T-helper 17 cell (primary cell): ENCODE measurements at regions not wholly inside any gene's neighbourhood (a gene's known extent, or its start where the extent isn't known, plus 50 kb on each side); places are given as distances from the start of the nearest gene placed in this dataset.
"Not testable (repeated sequence)": the region's sequence is repeated elsewhere in the genome, so short reads cannot be mapped to it uniquely, and the experiment has no call there.

Source experiments
- ATAC-seq: fragments of 150-1000 bp; cut with Tn5 transposase; 2 replicates; pipeline ENCODE4 v1.10.0; 2021; ENCODE audit warnings: mild to moderate bottlenecking, moderate library complexity
- DNase-seq, 3 donors: peaks; one replicate each; pipeline versions ENCODE4 v3.0.0 to v3.0.0-alpha.2; 2020 to 2021
- H3K9me3 ChIP-seq: one replicate; pipeline ENCODE4 v1.7.0; 2013; ENCODE audit warnings: low read length, mild to moderate bottlenecking; ENCODE audit not compliant: control insufficient read depth, poor library complexity, severe bottlenecking
- H3K27ac Mint-ChIP-seq: one replicate; pipeline ENCODE4 v1.8.0; 2022; ENCODE audit warnings: mild to moderate bottlenecking, moderate library complexity, mixed read lengths
- H3K27me3 Mint-ChIP-seq: one replicate; pipeline ENCODE4 v1.8.0; 2022; ENCODE audit warnings: mixed read lengths
- H3K36me3 Mint-ChIP-seq: one replicate; pipeline ENCODE4 v1.8.0; 2022; ENCODE audit warnings: low read depth, mixed read lengths
- H3K4me1 Mint-ChIP-seq: one replicate; pipeline ENCODE4 v1.8.0; 2022; ENCODE audit warnings: mild to moderate bottlenecking, mixed read lengths
- H3K4me3 Mint-ChIP-seq: one replicate; pipeline ENCODE4 v1.8.0; 2022; ENCODE audit warnings: mild to moderate bottlenecking, moderate library complexity, mixed read lengths

DNA sequence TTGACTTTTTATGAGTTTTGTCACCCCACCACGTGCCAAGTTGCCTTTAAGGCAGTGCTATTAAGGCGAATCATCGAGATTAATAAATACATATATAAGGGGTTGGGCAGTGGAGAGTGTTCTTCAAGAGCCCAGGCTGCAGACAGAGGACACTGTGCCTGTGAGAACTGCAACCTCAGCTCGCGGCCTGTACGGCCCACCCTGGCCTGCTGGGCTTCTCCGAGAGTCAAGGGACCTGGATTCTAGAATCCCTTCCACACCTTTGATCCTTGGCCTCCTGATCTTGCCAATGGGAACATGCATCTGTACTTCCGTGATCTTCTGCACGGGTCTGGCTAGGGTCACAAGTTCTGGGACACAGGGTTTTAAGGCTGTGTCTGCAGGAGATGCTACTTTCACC, 54.5 kb downstream of the IRX5 start:
- Mint-ChIP-seq H3K27ac (no peak overlapping the region), H3K36me3 (no peaks in the 10 kb centered on the region), H3K27me3 (peaks cover 25% of the 10 kb centered on the region), H3K4me1 (peaks cover 4% of the 10 kb centered on the region), H3K4me3 (no peak overlapping the region)
- no peaks in the 10 kb centered on the region for H3K9me3 ChIP-seq
- no peak for ATAC-seq
- no peak for DNase-seq

DNA sequence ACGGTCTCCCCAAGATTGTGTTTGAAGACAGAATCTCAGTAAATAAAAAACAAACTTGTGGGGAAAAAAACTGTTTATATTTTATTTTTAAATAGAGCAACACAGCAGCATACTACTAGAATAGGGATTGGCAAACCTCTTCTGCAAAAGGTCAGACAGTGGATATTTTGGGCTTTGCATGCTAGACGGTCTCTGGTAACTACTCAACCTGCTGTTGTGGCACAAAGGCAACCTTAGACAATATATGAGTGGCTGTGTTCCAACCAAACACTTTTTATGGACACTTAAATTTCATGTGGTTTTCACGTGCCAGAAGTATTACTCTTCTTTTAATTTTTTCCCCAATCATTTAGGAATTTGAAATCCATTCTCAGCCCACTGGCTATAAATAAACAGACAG, 55.0 kb downstream of the IRX5 start:
- Mint-ChIP-seq H3K27ac (no peak overlapping the region), H3K4me3 (no peak overlapping the region), H3K27me3 (peaks cover 25% of the 10 kb centered on the region), H3K4me1 (peaks cover 4% of the 10 kb centered on the region), H3K36me3 (no peaks in the 10 kb centered on the region)
- ATAC-seq (no peak), DNase-seq (no peak)
- no peaks in the 10 kb centered on the region for H3K9me3 ChIP-seq

DNA sequence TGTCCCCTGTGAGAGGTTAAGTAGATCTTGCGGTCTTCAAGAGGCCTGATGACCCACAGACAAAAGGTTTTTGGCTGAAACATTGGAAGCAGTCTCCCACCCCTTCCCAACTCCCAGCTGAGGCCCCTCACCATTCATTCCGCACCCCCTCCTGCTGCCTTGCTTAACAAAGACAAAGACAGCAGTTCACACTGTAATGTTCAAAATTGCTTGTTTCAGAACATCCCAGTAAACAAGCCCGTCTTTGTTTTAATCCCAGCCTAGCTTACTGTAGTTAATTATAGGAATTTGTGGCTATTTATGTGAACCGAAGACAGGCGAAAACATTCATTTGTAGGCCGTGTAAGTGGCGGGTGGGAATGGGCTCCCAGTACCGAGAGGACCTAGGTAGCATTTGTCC, 55.7 kb downstream of the IRX5 start:
- no peaks in the 10 kb centered on the region for H3K36me3 Mint-ChIP-seq
- DNase-seq = no peak
- H3K27ac Mint-ChIP-seq = no peak overlapping the region
- peaks cover 25% of the 10 kb centered on the region for H3K27me3 Mint-ChIP-seq
- no peak for ATAC-seq
- H3K9me3 ChIP-seq = no peaks in the 10 kb centered on the region
- H3K4me3 Mint-ChIP-seq = no peak overlapping the region
- H3K4me1 Mint-ChIP-seq = peaks cover 4% of the 10 kb centered on the region

- Mint-ChIP-seq H3K4me1 (peaks cover 4% of the 10 kb centered on the region), H3K27me3 (peaks cover 25% of the 10 kb centered on the region), H3K36me3 (no peaks in the 10 kb centered on the region), H3K27ac (no peak overlapping the region), H3K4me3 (no peak overlapping the region)
- DNase-seq (no peak), ATAC-seq (no peak)
- no peaks in the 10 kb centered on the region for H3K9me3 ChIP-seq
Measured at GRCh38 chr16:54987081-54987480, 56.4 kb downstream of the IRX5 start.

DNA sequence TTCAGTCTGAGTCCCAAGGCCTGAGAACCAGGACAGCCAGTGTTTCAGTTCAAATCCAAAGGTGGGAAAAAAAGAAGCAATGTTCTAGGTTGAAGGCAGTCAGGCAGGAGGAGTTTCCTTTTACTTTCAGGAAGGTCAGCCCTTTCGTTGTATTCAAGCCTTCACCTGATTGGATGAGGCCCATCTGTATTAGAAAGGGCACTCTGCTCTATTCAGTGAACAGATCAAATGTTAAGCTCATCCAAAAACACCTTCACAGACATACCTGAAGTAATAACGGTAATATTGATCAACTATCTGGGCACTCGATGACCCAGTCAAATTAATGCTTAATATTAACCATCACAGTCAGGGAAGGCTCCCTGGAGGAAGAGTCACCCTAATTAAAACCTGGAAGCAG, 60.9 kb downstream of the IRX5 start:
- Mint-ChIP-seq H3K27ac (no peak overlapping the region), H3K36me3 (no peaks in the 10 kb centered on the region)
- ATAC-seq = no peak

GRCh38 chr16:54991946-54992345, 61.3 kb downstream of the IRX5 start:
- not testable (repeated sequence) for ATAC-seq, DNase-seq, H3K9me3 ChIP-seq, H3K4me3 Mint-ChIP-seq, H3K27ac Mint-ChIP-seq, H3K36me3 Mint-ChIP-seq, H3K4me1 Mint-ChIP-seq
- peaks cover 29% of the 10 kb centered on the region for H3K27me3 Mint-ChIP-seq

More for the DNA sequence above, 60.9 kb downstream of the IRX5 start:
- DNase-seq = no peak
- no peak overlapping the region for H3K4me3 Mint-ChIP-seq
- no peaks in the 10 kb centered on the region for H3K9me3 ChIP-seq
- peaks cover 26% of the 10 kb centered on the region for H3K27me3 Mint-ChIP-seq
- no peaks in the 10 kb centered on the region for H3K4me1 Mint-ChIP-seq

DNA sequence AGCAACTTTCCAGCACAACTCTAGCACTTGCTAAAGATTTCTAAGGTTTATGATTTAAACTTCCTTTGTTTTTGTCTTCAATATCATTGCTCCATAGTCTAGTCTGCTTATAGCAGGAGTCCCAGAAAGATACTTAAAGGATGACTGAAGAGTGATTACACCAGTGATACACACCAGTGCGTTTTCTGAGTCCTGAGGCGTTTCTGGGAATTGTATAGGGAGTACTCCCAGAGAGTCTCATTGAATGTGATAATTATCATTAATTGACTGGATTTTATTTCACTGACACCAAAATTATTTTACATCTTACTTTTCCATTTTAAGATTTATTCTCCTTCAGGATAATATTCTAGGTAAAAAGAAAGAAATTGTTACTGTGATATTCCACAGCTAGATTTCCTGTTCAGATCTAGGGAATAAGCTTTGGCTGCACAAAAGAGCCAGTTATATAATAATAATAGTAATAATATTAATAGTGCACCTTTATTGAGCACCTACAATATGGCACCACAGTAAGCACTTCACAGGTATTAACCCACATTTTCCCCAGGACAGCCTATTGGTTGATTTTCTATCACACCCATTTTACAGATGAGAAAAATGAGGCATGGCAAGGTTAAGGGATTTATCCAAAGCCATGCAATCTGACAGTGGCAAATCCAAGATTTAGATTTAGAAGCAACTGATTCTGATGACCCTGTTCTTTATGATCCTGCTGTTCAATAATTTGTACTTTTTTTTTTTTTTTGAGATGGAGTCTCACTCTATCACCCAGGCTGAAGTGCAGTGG, 62.6 kb downstream of the IRX5 start:
- DNase-seq = no peak
- Mint-ChIP-seq H3K4me3 (no peak overlapping the region), H3K4me1 (no peaks in the 10 kb centered on the region), H3K36me3 (no peaks in the 10 kb centered on the region), H3K27ac (no peak overlapping the region), H3K27me3 (peaks cover 42% of the 10 kb centered on the region)
- no peak for ATAC-seq
- H3K9me3 ChIP-seq = no peaks in the 10 kb centered on the region

DNA sequence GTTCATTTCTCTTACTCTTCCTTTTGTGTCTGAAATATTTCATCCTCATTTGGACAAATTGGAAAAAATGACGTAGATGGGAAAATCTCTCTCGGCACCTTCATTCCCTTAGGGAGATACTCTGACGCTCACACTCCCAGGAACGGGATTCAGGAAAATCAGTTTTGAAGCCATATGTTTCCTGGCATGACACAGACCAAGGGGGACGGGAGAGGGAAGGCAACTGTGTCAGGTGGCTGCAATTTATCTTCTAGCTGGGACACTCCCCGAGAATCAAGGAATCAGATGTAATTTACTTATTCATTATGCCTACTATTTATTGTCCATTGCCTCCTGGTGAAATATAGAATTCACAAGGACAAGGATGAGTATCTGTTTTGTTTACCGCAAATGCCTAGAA, 65.5 kb downstream of the IRX5 start:
- H3K27ac Mint-ChIP-seq = no peak overlapping the region
- no peaks in the 10 kb centered on the region for H3K9me3 ChIP-seq
- no peak overlapping the region for H3K4me3 Mint-ChIP-seq
- peaks cover 49% of the 10 kb centered on the region for H3K27me3 Mint-ChIP-seq
- no peak for DNase-seq
- no peaks in the 10 kb centered on the region for H3K4me1 Mint-ChIP-seq
- H3K36me3 Mint-ChIP-seq = no peaks in the 10 kb centered on the region
- no peak for ATAC-seq

GRCh38 chr16:54998834-54999233, 68.2 kb downstream of the IRX5 start:
- Mint-ChIP-seq H3K27me3 (peaks cover 65% of the 10 kb centered on the region), H3K36me3 (no peaks in the 10 kb centered on the region), H3K4me1 (no peaks in the 10 kb centered on the region), H3K27ac (no peak overlapping the region), H3K4me3 (no peak overlapping the region)
- ATAC-seq (no peak), DNase-seq (no peak)
- no peaks in the 10 kb centered on the region for H3K9me3 ChIP-seq

DNA sequence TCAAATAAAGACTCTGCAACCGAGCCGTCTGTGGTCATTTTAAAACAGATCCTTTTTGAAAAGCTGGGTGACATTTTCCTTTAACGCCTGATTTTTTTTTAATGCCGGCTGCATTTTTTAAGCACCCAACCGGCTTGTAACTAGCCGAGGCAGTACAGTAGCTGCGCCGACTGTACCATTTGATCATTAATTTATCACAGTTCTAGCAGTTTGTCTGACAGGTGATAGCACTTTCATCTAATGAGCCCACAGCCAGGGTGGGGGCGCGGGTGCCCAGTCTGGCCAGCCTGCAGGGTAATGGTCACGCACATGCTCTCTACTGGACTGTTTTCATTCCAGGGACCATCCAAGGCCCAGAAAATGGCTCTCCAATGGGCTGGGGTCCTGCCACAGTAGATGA, 68.8 kb downstream of the IRX5 start:
- H3K9me3 ChIP-seq = no peaks in the 10 kb centered on the region
- Mint-ChIP-seq H3K4me3 (no peak overlapping the region), H3K27me3 (peaks cover 65% of the 10 kb centered on the region), H3K27ac (no peak overlapping the region), H3K4me1 (no peaks in the 10 kb centered on the region), H3K36me3 (no peaks in the 10 kb centered on the region)
- no peak for DNase-seq
- no peak for ATAC-seq

DNA sequence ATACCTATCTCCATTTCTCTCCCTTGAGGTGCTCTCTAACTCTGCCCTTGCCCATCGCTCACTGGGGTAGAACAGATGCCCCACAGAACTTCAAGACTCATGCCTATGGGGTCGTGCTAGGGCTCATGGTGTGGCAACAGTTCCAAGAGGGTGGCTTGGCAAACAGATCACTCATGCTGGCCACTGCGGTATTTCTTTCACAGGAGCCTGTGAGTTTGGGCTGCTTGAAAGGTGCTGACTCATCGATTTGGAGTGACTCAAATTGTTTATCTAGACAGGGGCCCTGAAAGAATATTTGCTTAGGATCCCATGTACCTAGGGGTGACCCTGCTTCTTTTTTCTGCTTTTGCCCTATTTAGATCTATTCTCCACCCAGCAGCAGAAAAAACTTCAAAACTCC, 69.9 kb downstream of the IRX5 start:
- H3K4me1 Mint-ChIP-seq = no peaks in the 10 kb centered on the region
- no peaks in the 10 kb centered on the region for H3K9me3 ChIP-seq
- no peaks in the 10 kb centered on the region for H3K36me3 Mint-ChIP-seq
- peaks cover 67% of the 10 kb centered on the region for H3K27me3 Mint-ChIP-seq
- H3K27ac Mint-ChIP-seq = no peak overlapping the region
- DNase-seq (no peak), ATAC-seq (no peak)
- H3K4me3 Mint-ChIP-seq = no peak overlapping the region

GRCh38 chr16:55001931-55002330, 71.3 kb downstream of the IRX5 start:
- no peak overlapping the region for H3K4me3 Mint-ChIP-seq
- ATAC-seq = no peak
- no peaks in the 10 kb centered on the region for H3K4me1 Mint-ChIP-seq
- no peak overlapping the region for H3K27ac Mint-ChIP-seq
- DNase-seq = no peak
- H3K27me3 Mint-ChIP-seq = peaks cover 55% of the 10 kb centered on the region
- H3K9me3 ChIP-seq = no peaks in the 10 kb centered on the region
- no peaks in the 10 kb centered on the region for H3K36me3 Mint-ChIP-seq

DNA sequence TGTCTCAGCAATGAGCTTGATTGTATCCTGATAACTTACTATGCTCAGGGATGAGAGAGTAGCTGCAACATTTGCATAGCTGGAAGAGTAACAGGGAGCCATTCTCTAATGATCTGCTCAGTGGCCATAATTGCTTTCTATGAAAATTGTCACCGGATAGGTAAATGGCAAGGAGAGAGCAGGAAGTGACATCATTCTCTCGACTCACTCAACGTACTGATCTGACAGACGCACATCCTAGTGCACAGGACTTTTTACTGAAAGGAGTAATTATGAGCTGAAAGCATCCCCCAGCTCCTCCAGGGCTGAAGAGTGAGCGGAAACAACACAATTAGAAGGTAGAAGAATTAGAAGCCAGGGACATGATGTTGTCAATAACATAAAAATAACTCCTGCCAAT, 71.8 kb downstream of the IRX5 start:
- no peak for DNase-seq
- H3K9me3 ChIP-seq = no peaks in the 10 kb centered on the region
- Mint-ChIP-seq H3K4me3 (no peak overlapping the region), H3K27me3 (peaks cover 50% of the 10 kb centered on the region), H3K27ac (no peak overlapping the region), H3K36me3 (no peaks in the 10 kb centered on the region), H3K4me1 (no peaks in the 10 kb centered on the region)
- ATAC-seq = no peak

DNA sequence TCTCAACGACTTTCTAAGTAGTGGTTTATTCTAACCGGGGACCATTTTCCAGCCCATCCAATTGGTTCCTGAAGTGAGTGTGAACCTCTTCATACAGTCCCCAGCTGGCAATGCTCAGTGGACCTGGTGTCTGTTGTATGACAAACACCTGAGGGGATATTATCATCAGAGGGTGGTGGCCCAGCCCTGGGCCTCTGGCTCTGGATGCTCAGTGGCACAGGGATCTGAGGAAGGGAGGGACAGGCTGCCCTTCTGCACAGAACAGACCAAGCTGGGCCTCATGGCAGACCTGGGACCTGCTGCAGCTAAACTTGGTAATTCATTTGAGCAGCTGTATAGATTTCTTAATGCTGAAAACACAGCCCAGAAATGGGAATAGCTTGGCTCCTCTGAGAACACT, 72.6 kb downstream of the IRX5 start:
- H3K9me3 ChIP-seq = no peaks in the 10 kb centered on the region
- ATAC-seq = no peak
- H3K4me1 Mint-ChIP-seq = no peaks in the 10 kb centered on the region
- no peak overlapping the region for H3K27ac Mint-ChIP-seq
- DNase-seq = no peak
- H3K36me3 Mint-ChIP-seq = no peaks in the 10 kb centered on the region
- H3K4me3 Mint-ChIP-seq = no peak overlapping the region
- H3K27me3 Mint-ChIP-seq = peaks cover 42% of the 10 kb centered on the region
